ENCODE measurements at regions not wholly inside any gene's neighbourhood (a gene's known extent, or its start where the extent isn't known, plus 50 kb on each side); places are given as distances from the start of the nearest gene placed in this dataset.

GRCh38 chr14:80003138-80003537, 208.2 kb downstream of the DIO2 start:
- H3K9ac ChIP-seq (ENCODE audit: insufficient read length, low read depth) = no peak overlapping the region
- H3K36me3 ChIP-seq (ENCODE audit: insufficient read depth, insufficient read length, low read length) = no peaks in the 10 kb centered on the region
- no peak overlapping the region for H3K4me3 ChIP-seq (ENCODE audit: insufficient read length, low read depth)
- H3K4me1 ChIP-seq (ENCODE audit: insufficient read depth, insufficient read length) = no peaks in the 10 kb centered on the region
- no peak for TF ChIP-seq SUZ12 (IDR thresholded peaks at IDR 0.05; ENCODE audit: extremely low read depth, insufficient read depth, insufficient read length)
- TF ChIP-seq YY1 (IDR thresholded peaks at IDR 0.05; ENCODE audit: insufficient read depth, insufficient read length) = no peak
- TF ChIP-seq ZNF274 (IDR thresholded peaks at IDR 0.05; ENCODE audit: low read depth, low read length) = no peak
- DNase-seq (ENCODE audit: low read depth, low spot score) = no peak
- H3K27me3 ChIP-seq (ENCODE audit: insufficient read depth, insufficient read length) = peaks cover under 1% of the 10 kb centered on the region
- H3K9me3 ChIP-seq (ENCODE audit: insufficient read depth, low read length) = no peaks in the 10 kb centered on the region

GRCh38 chr14:79997509-79998208, 213.6 kb downstream of the DIO2 start:
- H3K27me3 ChIP-seq (ENCODE audit: insufficient read depth, insufficient read length) = peaks cover 50% of the 10 kb centered on the region
- no peak for DNase-seq (ENCODE audit: low read depth, low spot score)
- H3K4me1 ChIP-seq (ENCODE audit: insufficient read depth, insufficient read length) = no peaks in the 10 kb centered on the region
- no peak overlapping the region for H3K4me3 ChIP-seq (ENCODE audit: insufficient read length, low read depth)
- no peaks in the 10 kb centered on the region for H3K9me3 ChIP-seq (ENCODE audit: insufficient read depth, low read length)
- H3K9ac ChIP-seq (ENCODE audit: insufficient read length, low read depth) = no peak overlapping the region
- no peak for TF ChIP-seq YY1 (IDR thresholded peaks at IDR 0.05; ENCODE audit: insufficient read depth, insufficient read length)
- TF ChIP-seq SUZ12 (IDR thresholded peaks at IDR 0.05; ENCODE audit: extremely low read depth, insufficient read depth, insufficient read length) = no peak
- TF ChIP-seq ZNF274 (IDR thresholded peaks at IDR 0.05; ENCODE audit: low read depth, low read length) = no peak
- no peaks in the 10 kb centered on the region for H3K36me3 ChIP-seq (ENCODE audit: insufficient read depth, insufficient read length, low read length)

GRCh38 chr14:79992407-79993198, 218.7 kb downstream of the DIO2 start:
- H3K4me1 ChIP-seq (ENCODE audit: insufficient read depth, insufficient read length) = no peaks in the 10 kb centered on the region
- DNase-seq (ENCODE audit: low read depth, low spot score) = peak; percentile 78
- peaks cover 86% of the 10 kb centered on the region for H3K27me3 ChIP-seq (ENCODE audit: insufficient read depth, insufficient read length)
- no peak overlapping the region for H3K4me3 ChIP-seq (ENCODE audit: insufficient read length, low read depth)
- no peak overlapping the region for H3K9ac ChIP-seq (ENCODE audit: insufficient read length, low read depth)
- no peak for TF ChIP-seq ZNF274 (IDR thresholded peaks at IDR 0.05; ENCODE audit: low read depth, low read length)
- no peak for TF ChIP-seq SUZ12 (IDR thresholded peaks at IDR 0.05; ENCODE audit: extremely low read depth, insufficient read depth, insufficient read length)
- TF ChIP-seq YY1 (IDR thresholded peaks at IDR 0.05; ENCODE audit: insufficient read depth, insufficient read length) = no peak
- H3K9me3 ChIP-seq (ENCODE audit: insufficient read depth, low read length) = no peaks in the 10 kb centered on the region
- no peaks in the 10 kb centered on the region for H3K36me3 ChIP-seq (ENCODE audit: insufficient read depth, insufficient read length, low read length)

- Histone ChIP-seq H3K4me3 (ENCODE audit: insufficient read length, low read depth) (no peak overlapping the region), H3K9me3 (ENCODE audit: insufficient read depth, low read length) (no peaks in the 10 kb centered on the region), H3K4me1 (ENCODE audit: insufficient read depth, insufficient read length) (no peaks in the 10 kb centered on the region), H3K36me3 (ENCODE audit: insufficient read depth, insufficient read length, low read length) (no peaks in the 10 kb centered on the region), H3K27me3 (ENCODE audit: insufficient read depth, insufficient read length) (peaks cover 79% of the 10 kb centered on the region), H3K9ac (ENCODE audit: insufficient read length, low read depth) (no peak overlapping the region)
- TF ChIP-seq SUZ12 (IDR thresholded peaks at IDR 0.05; ENCODE audit: extremely low read depth, insufficient read depth, insufficient read length) (no peak), YY1 (IDR thresholded peaks at IDR 0.05; ENCODE audit: insufficient read depth, insufficient read length) (no peak), ZNF274 (IDR thresholded peaks at IDR 0.05; ENCODE audit: low read depth, low read length) (no peak)
- no peak for DNase-seq (ENCODE audit: low read depth, low spot score)
These were observed 219.4 kb downstream of the DIO2 start for GRCh38 chr14:79991866-79992265.

DNA sequence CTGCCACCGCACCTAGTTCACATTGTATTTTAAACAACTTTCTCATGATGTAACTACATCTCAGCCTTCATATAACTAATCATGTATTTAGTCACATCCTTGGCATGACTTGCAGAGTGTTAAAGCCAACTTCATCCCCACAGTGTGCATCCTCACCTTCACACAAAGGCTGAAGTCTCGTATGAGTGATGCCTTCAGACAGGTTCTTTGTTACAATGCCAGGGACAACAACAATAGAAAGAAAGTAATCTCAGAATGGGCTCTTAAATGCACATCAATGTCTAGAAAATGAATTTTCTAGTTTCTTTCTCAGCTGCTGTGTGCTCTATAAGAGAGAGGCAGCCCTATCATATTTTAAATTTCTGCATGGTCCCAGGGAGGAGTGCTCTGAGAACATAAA, 221.3 kb downstream of the DIO2 start:
- Histone ChIP-seq H3K9me3 (ENCODE audit: insufficient read depth, low read length) (no peaks in the 10 kb centered on the region), H3K4me3 (ENCODE audit: insufficient read length, low read depth) (no peak overlapping the region), H3K4me1 (ENCODE audit: insufficient read depth, insufficient read length) (no peaks in the 10 kb centered on the region), H3K36me3 (ENCODE audit: insufficient read depth, insufficient read length, low read length) (no peaks in the 10 kb centered on the region), H3K27me3 (ENCODE audit: insufficient read depth, insufficient read length) (peaks cover 61% of the 10 kb centered on the region), H3K9ac (ENCODE audit: insufficient read length, low read depth) (no peak overlapping the region)
- no peak for DNase-seq (ENCODE audit: low read depth, low spot score)
- no peak for TF ChIP-seq ZNF274 (IDR thresholded peaks at IDR 0.05; ENCODE audit: low read depth, low read length)
- TF ChIP-seq YY1 (IDR thresholded peaks at IDR 0.05; ENCODE audit: insufficient read depth, insufficient read length) = no peak
- TF ChIP-seq SUZ12 (IDR thresholded peaks at IDR 0.05; ENCODE audit: extremely low read depth, insufficient read depth, insufficient read length) = no peak

DNA sequence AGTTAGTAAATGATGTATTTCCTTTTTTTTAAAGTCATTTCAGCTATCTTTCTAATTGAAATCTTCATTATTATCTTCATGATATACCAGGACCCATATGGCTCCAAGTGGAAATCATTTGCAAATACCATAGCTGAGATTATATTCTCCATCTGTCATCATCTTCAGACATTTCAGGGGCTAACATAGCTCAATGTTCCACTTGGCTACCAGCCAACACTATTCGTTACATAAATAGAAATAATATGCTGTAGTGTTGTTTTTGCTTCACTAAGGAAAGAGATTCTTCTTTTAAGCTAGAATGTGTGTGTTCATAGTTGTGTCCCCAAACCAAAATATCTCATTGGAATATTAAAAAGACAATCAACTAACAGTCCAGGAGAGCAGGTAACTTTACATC, 225.1 kb downstream of the DIO2 start:
- no peaks in the 10 kb centered on the region for H3K4me1 ChIP-seq (ENCODE audit: insufficient read depth, insufficient read length)
- no peaks in the 10 kb centered on the region for H3K36me3 ChIP-seq (ENCODE audit: insufficient read depth, insufficient read length, low read length)
- no peak for DNase-seq (ENCODE audit: low read depth, low spot score)
- peaks cover 32% of the 10 kb centered on the region for H3K27me3 ChIP-seq (ENCODE audit: insufficient read depth, insufficient read length)
- no peaks in the 10 kb centered on the region for H3K9me3 ChIP-seq (ENCODE audit: insufficient read depth, low read length)
- H3K9ac ChIP-seq (ENCODE audit: insufficient read length, low read depth) = no peak overlapping the region
- H3K4me3 ChIP-seq (ENCODE audit: insufficient read length, low read depth) = no peak overlapping the region
- TF ChIP-seq ZNF274 (IDR thresholded peaks at IDR 0.05; ENCODE audit: low read depth, low read length) = no peak
- no peak for TF ChIP-seq YY1 (IDR thresholded peaks at IDR 0.05; ENCODE audit: insufficient read depth, insufficient read length)
- TF ChIP-seq SUZ12 (IDR thresholded peaks at IDR 0.05; ENCODE audit: extremely low read depth, insufficient read depth, insufficient read length) = no peak

DNA sequence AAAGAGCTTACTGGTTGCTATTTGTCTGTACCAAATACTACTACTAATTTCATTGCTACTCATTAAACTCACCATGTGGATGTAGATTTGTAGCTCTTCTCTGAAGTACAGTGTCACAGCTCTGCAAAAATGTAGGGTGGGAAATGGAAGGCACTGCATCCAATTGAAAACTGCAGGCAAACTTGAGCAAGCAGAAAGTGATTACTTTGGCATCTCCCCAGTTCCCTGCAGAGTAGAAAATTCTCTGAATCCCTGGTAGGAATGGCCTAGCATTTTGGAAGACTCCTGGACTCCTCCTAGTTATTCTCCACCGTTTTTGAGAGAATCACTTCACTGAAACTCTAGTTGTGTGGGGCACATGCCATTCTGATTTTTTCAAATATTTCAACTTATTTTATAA, 239.1 kb downstream of the DIO2 start:
- TF ChIP-seq ZNF274 (IDR thresholded peaks at IDR 0.05; ENCODE audit: low read depth, low read length) (no peak), SUZ12 (IDR thresholded peaks at IDR 0.05; ENCODE audit: extremely low read depth, insufficient read depth, insufficient read length) (no peak), YY1 (IDR thresholded peaks at IDR 0.05; ENCODE audit: insufficient read depth, insufficient read length) (no peak)
- H3K9me3 ChIP-seq (ENCODE audit: insufficient read depth, low read length) = no peaks in the 10 kb centered on the region
- no peaks in the 10 kb centered on the region for H3K27me3 ChIP-seq (ENCODE audit: insufficient read depth, insufficient read length)
- H3K4me3 ChIP-seq (ENCODE audit: insufficient read length, low read depth) = no peak overlapping the region
- no peaks in the 10 kb centered on the region for H3K36me3 ChIP-seq (ENCODE audit: insufficient read depth, insufficient read length, low read length)
- no peaks in the 10 kb centered on the region for H3K4me1 ChIP-seq (ENCODE audit: insufficient read depth, insufficient read length)
- H3K9ac ChIP-seq (ENCODE audit: insufficient read length, low read depth) = no peak overlapping the region
- no peak for DNase-seq (ENCODE audit: low read depth, low spot score)
